Kidney (tissue), 13 donors: ENCODE measurements at regions not wholly inside any gene's neighbourhood (a gene's known extent, or its start where the extent isn't known, plus 50 kb on each side); places are given as distances from the start of the nearest gene placed in this dataset.
A peak's percentile ranks its signal among the peaks of the same experiment; 100 is the strongest.

Experiments used
- DNase-seq, 5 donors: peaks; one replicate each; pipeline ENCODE4 v3.0.0-alpha.2; 2013 to 2020
- FAIRE-seq: peaks from 2 replicates; lab custom pipeline; 2012; peaks lifted over from hg19 to GRCh38; lab: Jason Lieb, UNC
- H3K27ac ChIP-seq, 2 donors: one replicate each; pipeline ENCODE4 v1.7.0; 2013; ENCODE audit warnings: low read depth in 2 of 2, low read length in 2 of 2, inconsistent platforms in 1 of 2
- H3K27me3 ChIP-seq: one replicate; pipeline ENCODE4 v1.7.1; 2013; ENCODE audit warnings: low read length, inconsistent platforms; ENCODE audit not compliant: control insufficient read depth, insufficient read depth
- H3K36me3 ChIP-seq, 3 donors: one replicate each; pipeline versions ENCODE4 v1.7.0 to v1.7.1; 2013; ENCODE audit warnings: low read length in 3 of 3, control low read depth in 1 of 3, inconsistent platforms in 1 of 3; ENCODE audit not compliant: insufficient read depth in 3 of 3, control insufficient read depth in 2 of 3
- H3K4me1 ChIP-seq, 3 donors: one replicate each; pipeline versions ENCODE4 v1.7.0 to v1.7.1; 2013; ENCODE audit warnings: low read length in 3 of 3, inconsistent platforms in 1 of 3, low read depth in 1 of 3; ENCODE audit not compliant: control insufficient read depth in 2 of 3, insufficient read depth in 2 of 3
- H3K4me3 ChIP-seq, 3 donors: one replicate each; pipeline versions ENCODE4 v1.7.0 to v1.8.1; 2013; ENCODE audit warnings: low read length in 3 of 3, control low read depth in 1 of 3, inconsistent platforms in 1 of 3
- H3K9ac ChIP-seq, 3 donors: one replicate each; pipeline versions ENCODE4 v1.7.0 to v1.7.1; 2013; ENCODE audit warnings: low read length in 3 of 3, control low read depth in 1 of 3, inconsistent platforms in 1 of 3
- H3K9me3 ChIP-seq, 3 donors: one replicate each; pipeline versions ENCODE4 v1.7.0 to v1.7.1; 2013; ENCODE audit warnings: low read length in 3 of 3, control low read depth in 1 of 3, inconsistent platforms in 1 of 3; ENCODE audit not compliant: control insufficient read depth in 2 of 3, insufficient read depth in 1 of 3
- CTCF ChIP-seq: IDR thresholded peaks from 3 replicates; pipeline ENCODE4 v1.5.1; 2012; ENCODE audit warnings: mild to moderate bottlenecking, moderate library complexity, borderline replicate concordance; ENCODE audit not compliant: insufficient read depth; ENCODE audit errors: extremely low read depth
- intact Hi-C: fragments of 100-400 bp; cut with DNase I; formaldehyde crosslinking; loops from one replicate; pipeline ENCODE4 v1.11.1; 2022
- donor health status: control.
- donor health status: control.
- donor health status: control.
- donor health status: control.
- donor health status: control.
- donor health status: DM: yes; HTN: yes; CAD: no.
- donor health status: Normal renal cell carcinoma (clear cell type).

GRCh38 chr4:20326460-20326859 lies 74.8 kb downstream of the SLIT2 start:
- Histone ChIP-seq H3K9me3 (no peaks in the 10 kb centered on the region), H3K4me1 (no peaks in the 10 kb centered on the region), H3K36me3 (no peaks in the 10 kb centered on the region), H3K27me3 (no peaks in the 10 kb centered on the region), H3K9ac (no peak overlapping the region), H3K4me3 (no peak overlapping the region), H3K27ac (peak overlapping the region in 1 of 2 donors; percentile 65)
- intact Hi-C loops, result no loop called here
- DNase-seq (no peak), FAIRE-seq (no peak)
- TF ChIP-seq CTCF, result no peak

- H3K36me3 ChIP-seq, result no peaks in the 10 kb centered on the region
- no peaks in the 10 kb centered on the region for H3K27me3 ChIP-seq
- peak overlapping the region; percentile 27 to 65 for H3K27ac ChIP-seq
- no peak overlapping the region for H3K4me3 ChIP-seq
- DNase-seq (no peak), FAIRE-seq (no peak)
- H3K4me1 ChIP-seq, result no peaks in the 10 kb centered on the region
- intact Hi-C loops, result no loop called here
- no peak overlapping the region for H3K9ac ChIP-seq
- no peak for TF ChIP-seq CTCF
- no peaks in the 10 kb centered on the region for H3K9me3 ChIP-seq
Observed at GRCh38 chr4:20326977-20327376, 75.3 kb downstream of the SLIT2 start.

GRCh38 chr4:20327808-20328207 lies 76.1 kb downstream of the SLIT2 start:
- H3K9ac ChIP-seq, result no peak overlapping the region
- no peaks in the 10 kb centered on the region for H3K36me3 ChIP-seq
- intact Hi-C loops, result no loop called here
- H3K4me1 ChIP-seq, result no peaks in the 10 kb centered on the region
- no peak overlapping the region for H3K27ac ChIP-seq
- no peaks in the 10 kb centered on the region for H3K27me3 ChIP-seq
- no peak overlapping the region for H3K4me3 ChIP-seq
- H3K9me3 ChIP-seq, result no peaks in the 10 kb centered on the region
- DNase-seq, result no peak
- TF ChIP-seq CTCF, result no peak
- FAIRE-seq, result no peak

- Histone ChIP-seq H3K9me3 (no peaks in the 10 kb centered on the region), H3K4me1 (no peaks in the 10 kb centered on the region), H3K9ac (no peak overlapping the region), H3K27ac (no peak overlapping the region), H3K27me3 (no peaks in the 10 kb centered on the region), H3K4me3 (no peak overlapping the region), H3K36me3 (no peaks in the 10 kb centered on the region)
- no peak for TF ChIP-seq CTCF
- DNase-seq (no peak), FAIRE-seq (no peak)
- intact Hi-C loops, result no loop called here
Observed at GRCh38 chr4:20331642-20332041, 79.9 kb downstream of the SLIT2 start.
